ENCODE measurements at regions not wholly inside any gene's neighbourhood (a gene's known extent, or its start where the extent isn't known, plus 50 kb on each side); places are given as distances from the start of the nearest gene placed in this dataset.

GRCh38 chr3:182671541-182671940, 121.8 kb upstream of the ATP11B start:
- BruUV-seq (replicated peaks), result no TSS peak
- POLR2A ChIA-PET (ENCODE audit: unreplicated experiment), result no interaction called here
- Histone ChIP-seq H3K9me1 (ENCODE audit: insufficient read depth, low read length) (no peaks in the 10 kb centered on the region), H2BK5ac (ENCODE audit: low read depth, low read length, poor library complexity, severe bottlenecking) (no peak overlapping the region), H2BK20ac (ENCODE audit: low read depth, low read length) (no peak overlapping the region), H3K9ac (ENCODE audit: low read depth, low read length) (no peak overlapping the region), H3K79me1 (ENCODE audit: low read depth in 1 of 2, low read length in 2 of 2) (no peaks in the 10 kb centered on the region), H3K4me2 (ENCODE audit: low read depth, low read length) (no peak overlapping the region), H3K4ac (ENCODE audit: low read depth, low read length) (no peak overlapping the region), H3K18ac (ENCODE audit: low read depth, low read length) (no peak overlapping the region), H3K4me3 (ENCODE audit: insufficient read depth, low read depth, low read length) (no peak overlapping the region), H3K4me1 (ENCODE audit: control insufficient read depth, insufficient read depth, low read length) (no peaks in the 10 kb centered on the region), H3K23ac (ENCODE audit: low read depth, low read length) (no peak overlapping the region), H2BK120ac (ENCODE audit: low read depth, low read length) (no peak overlapping the region), H2AK9ac (replicated peaks; ENCODE audit: low read depth, low read length, poor library complexity) (no peak overlapping the region), H3K27ac (ENCODE audit: insufficient read depth, low read length) (no peak overlapping the region), H3K27me3 (ENCODE audit: control insufficient read depth, insufficient read depth, low read length) (no peaks in the 10 kb centered on the region), H3K14ac (replicated peaks; ENCODE audit: low read depth, low read length) (no peak overlapping the region), H4K91ac (ENCODE audit: insufficient read depth, low read depth, low read length) (no peak overlapping the region), H4K20me1 (ENCODE audit: insufficient read depth, low read length) (no peaks in the 10 kb centered on the region), H3K36me3 (ENCODE audit: control insufficient read depth, insufficient read depth, low read length) (no peaks in the 10 kb centered on the region), H4K5ac (ENCODE audit: low read depth, low read length) (no peak overlapping the region), H2AK5ac (ENCODE audit: low read depth, low read length) (no peak overlapping the region), H4K8ac (ENCODE audit: low read depth in 2 of 2, low read length in 2 of 2) (no peak overlapping the region), H2BK15ac (ENCODE audit: low read depth, low read length) (no peak overlapping the region), H2AFZ (replicated peaks; ENCODE audit: low read length, poor library complexity) (no peak overlapping the region), H3K56ac (ENCODE audit: extremely low read depth, insufficient read depth, low read length) (no peak overlapping the region), H3K9me3 (ENCODE audit: control insufficient read depth, insufficient read depth, low read length) (no peaks in the 10 kb centered on the region)
- CTCF ChIA-PET, result no interaction called here
- no peak for DNase-seq
- no peak for ATAC-seq (ENCODE audit: low read depth)
- 20% methylated on average over 1 of the region's 2 CpGs; no CpG with 5 or more reads in 1 of the 2 experiments for WGBS, 2 experiments (ENCODE audit: extremely low coverage in 2 of 2, insufficient read length in 1 of 2)
- intact Hi-C loops (cut with micrococcal nuclease), result no loop called here
- dilution Hi-C loops (cut with HindIII; ENCODE audit: low sequenced_read_pairs, unreplicated experiment), result no loop called here
- in situ Hi-C loops (cut with MboI; ENCODE audit: low sequenced_read_pairs), result no loop called here
- TF ChIP-seq NFE2L2 (IDR thresholded peaks at IDR 0.05; ENCODE audit: low read depth, low read length) (no peak), RFX5 (IDR thresholded peaks at IDR 0.05; ENCODE audit: low read depth, low read length) (no peak), MXI1 (IDR thresholded peaks at IDR 0.05; ENCODE audit: borderline replicate concordance, low read depth, low read length) (no peak), ELK1 (IDR thresholded peaks at IDR 0.05; ENCODE audit: borderline replicate concordance, low read depth, low read length) (no peak), RAD21 (IDR thresholded peaks at IDR 0.05; ENCODE audit: low read length) (no peak), MAFK (IDR thresholded peaks at IDR 0.05; ENCODE audit: low read depth, low read length) (no peak), SMC3 (IDR thresholded peaks at IDR 0.05; ENCODE audit: low read depth, low read length) (no peak), MAZ (IDR thresholded peaks at IDR 0.05; ENCODE audit: borderline replicate concordance, low read depth, low read length) (no peak), POLR2A (IDR thresholded peaks at IDR 0.05; ENCODE audit: low read depth, low read length) (no peak)
